ENCODE measurements at regions not wholly inside any gene's neighbourhood (a gene's known extent, or its start where the extent isn't known, plus 50 kb on each side); places are given as distances from the start of the nearest gene placed in this dataset.

DNA sequence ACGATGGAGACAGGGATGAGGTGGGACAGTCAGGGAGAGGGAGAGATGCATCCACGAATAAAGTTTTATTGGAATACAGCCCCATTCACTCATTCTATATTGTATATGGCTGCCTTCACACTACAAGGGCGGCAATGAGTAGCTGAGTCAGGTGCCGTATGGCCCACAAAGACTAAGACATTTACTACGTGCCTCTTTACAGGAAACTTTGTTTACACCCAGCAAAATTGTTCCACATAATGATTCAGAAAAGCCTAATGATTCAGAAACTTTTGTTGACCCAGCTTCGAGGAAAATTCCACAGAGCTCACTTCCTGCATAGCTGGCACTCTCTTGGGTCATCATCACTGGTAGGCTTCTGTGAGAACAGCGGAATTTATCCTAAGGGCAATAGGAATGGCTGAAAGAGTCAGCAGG is 87.3 kb upstream of the PEG3 start:
- CTCF ChIA-PET = no interaction called here
- H3K9me3 ChIP-seq (ENCODE audit: control extremely low read depth in 1 of 5, control insufficient read depth in 4 of 5, insufficient read depth in 2 of 5, low read depth in 1 of 5, low read length in 4 of 5) = peaks cover 1 to 27% (median 8%) of the 10 kb centered on the region in 5 experiments
- 90% methylated on average over 6 of the region's 7 CpGs for WGBS (ENCODE audit: insufficient coverage)

DNA sequence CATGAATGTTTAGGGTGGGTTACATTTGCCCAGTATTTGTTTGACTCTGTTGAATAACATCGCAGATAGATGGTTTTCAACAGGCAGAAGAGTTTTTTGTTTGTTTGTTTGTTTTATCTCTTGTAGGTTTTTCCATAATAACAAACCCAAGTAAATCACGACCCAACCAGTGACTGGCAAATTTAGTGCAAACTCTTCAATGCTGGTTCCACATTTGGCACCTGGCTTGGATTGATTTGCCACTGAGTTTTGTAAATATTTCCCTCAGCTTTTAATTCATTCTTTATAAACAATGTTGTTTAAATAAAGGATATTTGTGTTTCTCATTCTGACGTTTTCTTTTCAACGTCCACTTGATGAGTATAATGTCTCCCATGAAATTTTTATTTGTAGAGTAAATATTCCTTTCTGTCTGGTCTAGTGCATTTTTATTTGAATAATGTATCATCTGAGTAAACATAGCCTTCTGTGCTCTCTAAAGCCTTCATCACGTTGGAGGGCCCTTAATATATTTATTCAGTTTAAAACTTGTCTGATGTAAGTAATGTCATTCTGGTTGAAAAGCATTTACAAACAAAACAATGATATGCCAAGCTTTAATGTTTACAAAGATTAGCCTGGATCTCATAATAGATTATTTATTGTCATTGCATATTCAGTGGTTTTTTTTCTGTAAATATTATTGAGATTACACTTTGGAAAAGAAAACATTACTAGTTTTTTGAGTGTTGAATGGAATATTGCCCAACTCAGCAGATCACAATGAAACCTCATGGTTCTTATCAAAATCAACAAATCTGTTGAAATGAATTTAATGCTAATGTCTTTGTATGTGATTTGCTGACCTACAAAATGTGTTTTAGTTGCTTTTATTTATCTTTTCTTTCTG is 90.4 kb upstream of the PEG3 start:
- H3K4me3 ChIP-seq (ENCODE audit: control insufficient read depth in 1 of 7, extremely low read depth in 1 of 7, insufficient read depth in 4 of 7, low read depth in 2 of 7, low read length in 6 of 7) = no peak overlapping the region
- no peaks in the 10 kb centered on the region for H3K4me1 ChIP-seq (ENCODE audit: control extremely low read depth in 1 of 4, control insufficient read depth in 4 of 4, insufficient read depth in 4 of 4, low read length in 3 of 4)
- no CpG with 5 or more reads among the region's 5 CpGs for WGBS (ENCODE audit: insufficient coverage)
- H3K27ac ChIP-seq (ENCODE audit: insufficient read depth in 1 of 2, low read depth in 1 of 2, low read length in 2 of 2, poor library complexity in 1 of 2, severe bottlenecking in 2 of 2) = no peak overlapping the region
- POLR2A ChIA-PET = no interaction called here
- CTCF ChIA-PET = no interaction called here
- no peaks in the 10 kb centered on the region for H3K36me3 ChIP-seq (ENCODE audit: control insufficient read depth in 4 of 4, insufficient read depth in 4 of 4, low read length in 3 of 4)
- H3K9me3 ChIP-seq (ENCODE audit: control extremely low read depth in 1 of 5, control insufficient read depth in 4 of 5, insufficient read depth in 2 of 5, low read depth in 1 of 5, low read length in 4 of 5) = peaks cover 1 to 24% (median 10%) of the 10 kb centered on the region in 5 experiments
- H3K27me3 ChIP-seq (replicated peaks in 2 of 5; ENCODE audit: control insufficient read depth in 4 of 5, insufficient read depth in 5 of 5, low read length in 4 of 5) = no peaks in the 10 kb centered on the region
- no peak for DNase-seq

More for the DNA sequence above, 87.3 kb upstream of the PEG3 start:
- Histone ChIP-seq H3K36me3 (ENCODE audit: control insufficient read depth in 4 of 4, insufficient read depth in 4 of 4, low read length in 3 of 4) (no peaks in the 10 kb centered on the region), H3K27ac (ENCODE audit: insufficient read depth in 1 of 2, low read depth in 1 of 2, low read length in 2 of 2, poor library complexity in 1 of 2, severe bottlenecking in 2 of 2) (no peak overlapping the region), H3K4me1 (ENCODE audit: control extremely low read depth in 1 of 4, control insufficient read depth in 4 of 4, insufficient read depth in 4 of 4, low read length in 3 of 4) (no peaks in the 10 kb centered on the region), H3K4me3 (ENCODE audit: control insufficient read depth in 1 of 7, extremely low read depth in 1 of 7, insufficient read depth in 4 of 7, low read depth in 2 of 7, low read length in 6 of 7) (no peak overlapping the region), H3K27me3 (replicated peaks in 2 of 5; ENCODE audit: control insufficient read depth in 4 of 5, insufficient read depth in 5 of 5, low read length in 4 of 5) (no peaks in the 10 kb centered on the region)
- POLR2A ChIA-PET = no interaction called here
- DNase-seq = no peak

DNA sequence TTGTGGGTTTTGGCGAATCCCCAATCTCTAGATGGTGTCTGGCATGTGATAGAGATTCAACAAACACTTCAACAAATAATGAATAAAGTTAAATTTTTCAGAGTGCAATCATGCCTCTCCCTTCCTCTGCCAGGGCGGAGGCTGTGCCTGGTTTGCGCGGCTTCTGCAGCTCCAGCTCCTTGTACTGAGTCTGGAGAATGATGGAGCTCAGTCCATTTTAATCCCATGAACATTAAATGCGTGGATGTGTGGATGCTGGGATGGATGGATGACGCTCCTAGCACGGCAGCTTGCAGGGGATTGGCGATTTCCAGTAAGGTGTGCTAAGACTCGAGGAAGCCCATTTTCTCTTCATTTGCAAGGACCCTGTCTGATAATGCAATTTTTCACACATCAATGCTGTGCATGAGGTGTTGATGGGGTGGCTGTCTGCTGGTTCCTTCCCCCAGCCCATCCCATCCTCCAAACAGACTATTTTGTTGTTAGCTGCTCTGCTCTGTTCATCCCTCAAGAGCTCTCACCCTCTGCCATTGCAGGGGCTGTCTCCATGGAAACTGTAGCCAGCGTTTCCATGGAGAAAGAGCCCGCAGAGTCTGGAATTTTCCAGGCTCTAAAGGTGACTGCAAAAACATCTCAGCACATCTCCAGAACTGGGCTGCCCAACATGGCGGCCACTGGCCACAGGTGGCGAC is 92.6 kb upstream of the PEG3 start:
- Histone ChIP-seq H3K36me3 (ENCODE audit: control insufficient read depth in 4 of 4, insufficient read depth in 4 of 4, low read length in 3 of 4) (no peaks in the 10 kb centered on the region), H3K27ac (ENCODE audit: insufficient read depth in 1 of 2, low read depth in 1 of 2, low read length in 2 of 2, poor library complexity in 1 of 2, severe bottlenecking in 2 of 2) (no peak overlapping the region), H3K4me1 (ENCODE audit: control extremely low read depth in 1 of 4, control insufficient read depth in 4 of 4, insufficient read depth in 4 of 4, low read length in 3 of 4) (no peaks in the 10 kb centered on the region), H3K27me3 (replicated peaks in 2 of 5; ENCODE audit: control insufficient read depth in 4 of 5, insufficient read depth in 5 of 5, low read length in 4 of 5) (no peaks in the 10 kb centered on the region), H3K4me3 (ENCODE audit: control insufficient read depth in 1 of 7, extremely low read depth in 1 of 7, insufficient read depth in 4 of 7, low read depth in 2 of 7, low read length in 6 of 7) (no peak overlapping the region), H3K9me3 (ENCODE audit: control extremely low read depth in 1 of 5, control insufficient read depth in 4 of 5, insufficient read depth in 2 of 5, low read depth in 1 of 5, low read length in 4 of 5) (peaks cover 0 to 18% (median 4%) of the 10 kb centered on the region in 5 experiments)
- POLR2A ChIA-PET = no interaction called here
- DNase-seq = no peak
- WGBS (ENCODE audit: insufficient coverage) = 72% methylated on average over 7 of the region's 13 CpGs
- CTCF ChIA-PET = no interaction called here

DNA sequence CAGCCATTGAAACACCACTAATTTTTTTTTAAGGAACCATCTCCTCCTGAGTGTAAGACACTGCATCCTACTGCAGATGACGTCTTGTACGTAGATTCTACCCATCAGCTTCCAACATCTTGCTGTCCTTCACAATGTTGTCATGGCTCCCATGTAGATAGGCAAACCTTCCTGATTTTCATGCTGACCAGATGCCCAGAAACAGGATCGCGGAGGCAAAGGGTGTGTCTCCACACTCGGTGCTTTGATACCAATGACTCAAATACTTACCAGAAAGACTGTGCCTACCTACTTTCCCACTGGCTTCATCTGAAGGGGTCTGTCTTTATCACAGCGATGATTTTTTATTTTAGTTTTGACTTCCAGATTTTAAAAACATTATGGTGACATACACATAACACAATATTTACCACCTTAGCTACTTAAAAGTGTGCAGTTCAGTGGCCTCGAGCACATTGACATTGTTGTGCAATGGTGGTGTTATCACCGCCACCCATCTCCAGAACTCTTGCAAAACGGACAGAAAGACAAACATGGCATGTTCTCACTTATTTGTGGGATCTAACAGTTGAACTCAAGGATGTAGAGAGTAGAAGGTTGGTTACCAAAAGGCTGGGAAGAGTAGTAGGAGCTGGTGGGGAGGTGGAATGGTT is 94.0 kb upstream of the PEG3 start:
- H3K9me3 ChIP-seq (ENCODE audit: control extremely low read depth in 1 of 5, control insufficient read depth in 4 of 5, insufficient read depth in 2 of 5, low read depth in 1 of 5, low read length in 4 of 5) = peaks cover 0 to 15% (median 0%) of the 10 kb centered on the region in 5 experiments
- H3K4me3 ChIP-seq (ENCODE audit: control insufficient read depth in 1 of 7, extremely low read depth in 1 of 7, insufficient read depth in 4 of 7, low read depth in 2 of 7, low read length in 6 of 7) = no peak overlapping the region
- H3K36me3 ChIP-seq (ENCODE audit: control insufficient read depth in 4 of 4, insufficient read depth in 4 of 4, low read length in 3 of 4) = no peaks in the 10 kb centered on the region
- H3K27me3 ChIP-seq (replicated peaks in 2 of 5; ENCODE audit: control insufficient read depth in 4 of 5, insufficient read depth in 5 of 5, low read length in 4 of 5) = no peaks in the 10 kb centered on the region
- no peaks in the 10 kb centered on the region for H3K4me1 ChIP-seq (ENCODE audit: control extremely low read depth in 1 of 4, control insufficient read depth in 4 of 4, insufficient read depth in 4 of 4, low read length in 3 of 4)
- ChIA-PET POLR2A (no interaction called here), CTCF (no interaction called here)
- WGBS (ENCODE audit: insufficient coverage) = 96% methylated on average over 5 of the region's 9 CpGs
- no peak overlapping the region for H3K27ac ChIP-seq (ENCODE audit: insufficient read depth in 1 of 2, low read depth in 1 of 2, low read length in 2 of 2, poor library complexity in 1 of 2, severe bottlenecking in 2 of 2)
- DNase-seq = no peak

DNA sequence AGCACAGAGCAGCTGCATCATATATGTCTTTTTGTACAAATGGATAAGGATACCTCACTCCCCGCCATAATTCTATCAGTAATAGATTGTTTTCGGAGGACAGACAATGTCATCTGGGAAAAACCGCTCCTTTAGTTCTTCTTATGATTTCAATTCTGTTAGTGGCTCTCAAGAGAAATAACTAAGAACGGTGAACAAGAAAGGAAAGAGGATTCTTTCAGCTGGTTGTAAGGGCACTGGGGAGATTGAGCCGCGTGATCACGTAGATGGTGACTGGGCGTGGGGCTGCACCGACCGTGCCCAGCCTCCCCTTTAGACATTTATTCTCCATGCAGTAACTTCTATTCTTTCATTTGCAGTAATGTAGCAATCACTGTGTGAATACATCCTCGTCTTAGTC is 99.4 kb upstream of the PEG3 start:
- no peak for DNase-seq
- H3K9me3 ChIP-seq (ENCODE audit: control extremely low read depth in 1 of 5, control insufficient read depth in 4 of 5, insufficient read depth in 2 of 5, low read depth in 1 of 5, low read length in 4 of 5) = peaks cover 0 to 18% (median 2%) of the 10 kb centered on the region in 5 experiments
- H3K27me3 ChIP-seq (replicated peaks in 2 of 5; ENCODE audit: control insufficient read depth in 4 of 5, insufficient read depth in 5 of 5, low read length in 4 of 5) = no peaks in the 10 kb centered on the region
- H3K27ac ChIP-seq (ENCODE audit: insufficient read depth in 1 of 2, low read depth in 1 of 2, low read length in 2 of 2, poor library complexity in 1 of 2, severe bottlenecking in 2 of 2) = no peak overlapping the region
- no peaks in the 10 kb centered on the region for H3K4me1 ChIP-seq (ENCODE audit: control extremely low read depth in 1 of 4, control insufficient read depth in 4 of 4, insufficient read depth in 4 of 4, low read length in 3 of 4)
- ChIA-PET POLR2A (no interaction called here), CTCF (no interaction called here)
- no peak overlapping the region for H3K4me3 ChIP-seq (ENCODE audit: control insufficient read depth in 1 of 7, extremely low read depth in 1 of 7, insufficient read depth in 4 of 7, low read depth in 2 of 7, low read length in 6 of 7)
- H3K36me3 ChIP-seq (ENCODE audit: control insufficient read depth in 4 of 4, insufficient read depth in 4 of 4, low read length in 3 of 4) = no peaks in the 10 kb centered on the region
- 91% methylated on average over 4 of the region's 11 CpGs for WGBS (ENCODE audit: insufficient coverage)

DNA sequence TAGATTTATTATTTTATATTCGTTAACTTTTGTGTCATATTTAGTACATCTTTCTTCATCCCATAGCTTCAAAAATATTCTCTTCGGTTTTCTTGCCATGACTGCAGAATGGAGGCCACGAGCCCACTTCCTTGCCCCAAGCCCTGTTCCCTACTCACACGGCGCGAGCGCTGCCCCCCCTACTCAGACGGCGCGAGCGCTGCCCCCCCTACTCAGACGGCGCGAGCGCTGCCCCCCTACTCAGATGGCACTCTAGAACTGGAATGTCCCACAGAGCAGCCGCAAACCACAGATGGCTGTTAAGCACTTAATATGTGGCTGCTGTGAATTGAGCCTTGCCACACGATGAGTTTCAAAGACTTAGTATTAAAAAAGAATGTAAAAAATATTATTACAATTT is 102.2 kb upstream of the PEG3 start:
- DNase-seq = no peak
- no peaks in the 10 kb centered on the region for H3K36me3 ChIP-seq (ENCODE audit: control insufficient read depth in 4 of 4, insufficient read depth in 4 of 4, low read length in 3 of 4)

DNA sequence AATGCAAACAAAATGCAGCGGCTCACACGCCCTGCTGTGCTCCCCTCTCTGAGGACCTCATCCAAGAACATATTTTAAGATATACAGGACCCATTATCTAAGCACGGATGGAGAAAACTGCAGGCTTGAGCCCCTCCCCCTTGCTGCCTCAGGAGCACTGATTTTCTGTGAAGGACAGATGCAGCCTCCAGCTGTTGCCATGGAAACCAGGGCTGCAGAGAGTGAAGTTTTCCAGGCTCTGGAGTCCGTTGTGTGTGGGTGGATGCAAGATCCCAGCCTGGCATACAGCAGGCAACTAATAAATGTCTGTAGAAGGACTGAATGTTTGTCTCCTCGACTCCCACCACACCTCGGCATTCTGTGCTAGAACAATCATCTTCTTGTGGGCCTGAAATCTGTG is 105.6 kb upstream of the PEG3 start:
- H3K9me3 ChIP-seq (ENCODE audit: control extremely low read depth in 1 of 5, control insufficient read depth in 4 of 5, insufficient read depth in 2 of 5, low read depth in 1 of 5, low read length in 4 of 5) = peaks cover 0 to 17% (median 8%) of the 10 kb centered on the region in 5 experiments
- ChIA-PET CTCF (no interaction called here), POLR2A (no interaction called here)
- H3K27me3 ChIP-seq (replicated peaks in 2 of 5; ENCODE audit: control insufficient read depth in 4 of 5, insufficient read depth in 5 of 5, low read length in 4 of 5) = peaks cover 0 to 2% (median 0%) of the 10 kb centered on the region in 5 experiments
- 13% methylated on average over 4 of the region's 6 CpGs for WGBS (ENCODE audit: insufficient coverage)
- no peak overlapping the region for H3K27ac ChIP-seq (ENCODE audit: insufficient read depth in 1 of 2, low read depth in 1 of 2, low read length in 2 of 2, poor library complexity in 1 of 2, severe bottlenecking in 2 of 2)
- H3K4me3 ChIP-seq (ENCODE audit: control insufficient read depth in 1 of 7, extremely low read depth in 1 of 7, insufficient read depth in 4 of 7, low read depth in 2 of 7, low read length in 6 of 7) = no peak overlapping the region
- no peak for DNase-seq
- H3K4me1 ChIP-seq (ENCODE audit: control extremely low read depth in 1 of 4, control insufficient read depth in 4 of 4, insufficient read depth in 4 of 4, low read length in 3 of 4) = no peaks in the 10 kb centered on the region
- no peaks in the 10 kb centered on the region for H3K36me3 ChIP-seq (ENCODE audit: control insufficient read depth in 4 of 4, insufficient read depth in 4 of 4, low read length in 3 of 4)

More for the DNA sequence above, 102.2 kb upstream of the PEG3 start:
- H3K4me3 ChIP-seq (ENCODE audit: control insufficient read depth in 1 of 7, extremely low read depth in 1 of 7, insufficient read depth in 4 of 7, low read depth in 2 of 7, low read length in 6 of 7) = no peak overlapping the region
- H3K27ac ChIP-seq (ENCODE audit: insufficient read depth in 1 of 2, low read depth in 1 of 2, low read length in 2 of 2, poor library complexity in 1 of 2, severe bottlenecking in 2 of 2) = no peak overlapping the region
- WGBS (ENCODE audit: insufficient coverage) = 55% methylated on average over 15 of the region's 17 CpGs
- CTCF ChIA-PET = no interaction called here
- peaks cover 0 to 2% (median 0%) of the 10 kb centered on the region in 5 experiments for H3K27me3 ChIP-seq (replicated peaks in 2 of 5; ENCODE audit: control insufficient read depth in 4 of 5, insufficient read depth in 5 of 5, low read length in 4 of 5)
- POLR2A ChIA-PET = no interaction called here
- H3K9me3 ChIP-seq (ENCODE audit: control extremely low read depth in 1 of 5, control insufficient read depth in 4 of 5, insufficient read depth in 2 of 5, low read depth in 1 of 5, low read length in 4 of 5) = peaks cover 0 to 16% (median 4%) of the 10 kb centered on the region in 5 experiments
- H3K4me1 ChIP-seq (ENCODE audit: control extremely low read depth in 1 of 4, control insufficient read depth in 4 of 4, insufficient read depth in 4 of 4, low read length in 3 of 4) = no peaks in the 10 kb centered on the region

All from common myeloid progenitor, CD34-positive (primary cell).